SK-N-DZ (cell line): ENCODE measurements at regions not wholly inside any gene's neighbourhood (a gene's known extent, or its start where the extent isn't known, plus 50 kb on each side); places are given as distances from the start of the nearest gene placed in this dataset.

Source experiments
- DNase-seq: peaks from one replicate; pipeline ENCODE4 v3.0.0-alpha.2; 2015; ENCODE audit warnings: low spot score

DNA sequence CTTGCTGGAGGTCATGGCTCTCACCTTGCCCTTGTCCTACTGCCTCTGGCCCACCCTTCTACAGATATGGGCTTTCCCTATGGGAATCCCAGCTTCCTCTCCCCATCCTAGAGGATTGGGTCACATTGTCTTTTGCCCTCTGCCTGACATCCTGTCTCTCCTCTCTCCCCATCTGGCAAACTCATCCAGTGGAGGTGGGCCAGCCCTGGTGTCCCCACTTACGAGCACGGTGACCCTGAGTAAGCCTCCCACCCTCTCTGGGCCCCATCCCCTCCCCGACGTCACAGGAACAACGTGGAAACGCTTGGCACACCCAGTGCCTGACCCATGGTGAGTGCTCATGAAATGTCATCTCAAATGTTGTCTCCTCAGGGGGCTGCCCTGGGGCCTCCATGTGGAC, 56.1 kb upstream of the ID3 start:
- no peak for DNase-seq

DNA sequence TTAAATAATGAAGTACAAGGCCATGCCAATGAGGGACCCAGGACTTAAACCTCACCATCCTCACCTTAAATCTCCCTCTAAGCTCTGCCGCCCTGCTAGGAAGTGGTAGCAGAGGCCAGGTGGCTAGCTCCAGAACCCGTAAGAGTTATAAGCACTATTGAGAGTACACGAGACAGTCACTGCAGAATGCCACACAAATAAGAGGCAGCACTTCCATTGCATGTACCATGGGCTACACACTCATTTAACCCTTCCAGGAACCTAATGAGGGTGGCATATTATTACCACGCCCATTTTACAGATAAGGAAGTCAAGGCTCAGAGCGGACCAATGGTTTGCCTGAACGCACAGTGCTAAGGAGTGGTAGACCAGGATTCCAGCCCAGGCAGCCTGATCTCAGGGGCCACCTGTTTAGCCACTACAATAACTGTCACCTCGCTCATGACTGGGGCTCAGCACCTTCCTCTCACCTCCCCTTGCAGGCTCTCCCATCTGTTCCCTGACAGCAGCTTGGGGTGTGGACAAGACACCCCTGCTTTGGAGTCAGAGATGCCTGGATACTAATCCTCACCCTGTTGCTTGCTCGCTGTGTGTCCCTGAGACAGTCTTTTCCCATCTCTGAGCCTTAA, 54.8 kb upstream of the ID3 start:
- no peak for DNase-seq

DNA sequence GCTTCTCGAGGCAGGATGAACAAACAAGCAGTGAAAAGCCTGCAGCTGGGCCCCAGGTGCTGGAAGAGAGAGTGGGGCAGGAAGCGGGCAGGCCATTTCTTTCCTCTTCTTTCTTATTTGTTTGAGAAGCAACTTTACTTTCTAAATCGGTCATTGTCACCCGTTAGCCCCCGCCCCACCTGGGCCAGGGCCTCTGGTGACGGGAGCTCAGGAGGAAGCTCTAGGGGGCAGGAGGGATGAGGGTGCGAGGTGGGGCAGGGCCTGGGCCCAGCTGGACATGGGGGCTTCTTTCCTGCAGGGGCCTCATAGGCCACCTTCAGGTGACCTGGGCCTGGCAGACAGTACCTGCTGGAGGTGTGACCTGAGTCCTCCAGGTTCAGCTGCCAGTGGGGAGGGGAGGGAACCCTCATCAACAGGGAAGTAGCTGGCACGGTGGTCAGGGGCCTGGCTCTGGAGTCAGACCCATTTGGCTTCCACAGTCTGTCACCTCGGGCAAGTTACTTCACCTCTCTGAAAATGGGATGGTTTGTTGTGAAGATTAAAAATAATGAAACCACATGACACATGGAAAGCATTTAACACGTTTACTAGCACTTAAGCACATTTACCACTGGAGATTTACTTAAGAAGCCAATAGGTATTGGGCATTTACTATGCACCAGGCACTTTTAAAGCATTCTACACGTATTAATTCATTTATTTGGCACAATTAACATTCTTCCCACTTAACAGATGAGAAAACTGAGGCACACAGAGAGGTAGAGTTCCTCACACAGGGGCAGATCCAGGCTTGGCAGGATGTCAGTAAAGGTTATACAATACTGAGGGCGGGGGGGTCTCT, 54.1 kb upstream of the ID3 start:
- no peak for DNase-seq

DNA sequence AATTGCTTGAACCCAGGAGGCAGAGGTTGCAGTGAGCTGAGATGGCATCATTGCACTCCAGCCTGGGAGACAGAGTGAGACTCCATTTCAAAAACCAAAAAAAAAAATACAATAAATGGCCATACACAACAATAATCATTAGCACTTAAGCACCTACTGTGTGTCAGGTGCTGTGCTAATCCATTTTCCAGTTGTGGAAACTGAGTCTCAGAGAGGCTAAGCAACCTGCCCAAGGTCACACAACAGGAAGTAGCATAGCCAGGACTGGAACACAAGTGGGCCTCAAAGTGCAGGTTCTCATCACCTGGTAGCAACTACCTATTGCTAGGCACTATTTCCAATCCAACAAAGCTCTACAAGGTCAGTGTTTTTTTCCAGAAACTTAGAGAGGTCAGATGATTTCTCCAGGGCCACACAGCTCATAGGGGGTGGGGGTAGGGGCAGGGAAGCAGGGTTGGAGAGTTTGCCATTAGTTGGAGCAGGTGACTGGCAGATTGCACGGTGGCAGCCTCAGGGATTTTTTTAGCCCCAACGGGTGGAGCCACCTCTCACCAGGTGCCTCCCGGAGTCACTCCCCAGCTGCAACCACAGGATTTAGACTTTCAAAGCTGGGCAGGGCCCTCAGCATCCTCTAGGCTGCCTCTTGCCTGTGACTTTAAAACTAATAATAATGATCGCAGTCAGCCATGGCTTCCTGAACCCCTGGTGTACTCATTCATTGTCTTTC, 52.5 kb upstream of the ID3 start:
- no peak for DNase-seq

DNA sequence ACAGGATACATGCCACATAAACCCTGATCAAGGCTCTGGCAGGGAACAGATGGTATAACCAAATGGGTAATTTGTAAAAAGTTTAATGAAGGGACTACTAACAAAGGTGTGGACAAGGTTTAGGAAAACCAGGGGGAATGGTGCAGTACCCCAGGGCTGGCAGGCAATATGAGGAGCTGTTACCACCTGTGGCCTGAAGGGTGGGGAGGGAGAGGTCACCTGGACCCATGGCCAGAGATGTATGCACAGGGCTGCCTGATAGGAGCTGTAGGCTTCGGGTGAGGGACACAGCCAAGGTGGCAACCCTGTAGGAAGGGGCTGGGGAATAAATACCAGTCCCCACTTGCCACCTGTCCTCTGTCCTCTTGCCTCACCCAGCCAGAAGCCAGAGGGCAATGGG, 51.4 kb upstream of the ID3 start:
- no peak for DNase-seq

DNA sequence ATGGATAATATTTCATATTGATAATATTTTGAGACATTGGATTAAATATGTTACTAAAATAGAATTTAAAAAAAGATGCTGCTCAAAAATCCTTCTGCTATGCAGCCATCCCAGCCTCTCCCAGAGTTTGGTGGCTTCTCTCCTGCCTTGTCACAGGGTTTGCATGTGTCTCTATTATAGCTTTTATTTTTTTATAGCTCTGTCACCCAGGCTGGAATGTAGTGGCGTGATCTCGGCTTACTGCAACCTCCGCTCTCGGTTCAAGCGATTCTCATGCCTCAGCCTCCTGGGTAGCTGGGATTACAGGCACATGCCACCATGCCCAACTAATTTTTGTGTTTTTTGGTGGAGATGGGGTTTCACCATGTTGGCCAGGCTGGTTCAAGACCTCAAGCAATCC, 50.7 kb upstream of the ID3 start:
- no peak for DNase-seq
